B cell (primary cell): ENCODE measurements at regions not wholly inside any gene's neighbourhood (a gene's known extent, or its start where the extent isn't known, plus 50 kb on each side); places are given as distances from the start of the nearest gene placed in this dataset.

Experiments
- ATAC-seq: fragments of 200-7000 bp; cut with Tn5 transposase; one replicate; pipeline ENCODE4 v1.10.0; 2021; ENCODE audit warnings: low read depth, mild to moderate bottlenecking, moderate number of reproducible peaks, moderate library complexity
- CTCF ChIA-PET: fragments of 350-600 bp; sonication (Branson Sonifier 250); formaldehyde crosslinking; loops from one replicate; lab custom pipeline; 2021; ENCODE audit warnings: antibody characterized with exemption, inconsistent platforms; lab: Charles Lee
- POLR2A ChIA-PET: fragments of 350-600 bp; sonication (Branson Sonifier 250); formaldehyde crosslinking; loops from one replicate; lab custom pipeline; 2021; ENCODE audit warnings: antibody characterized with exemption; lab: Charles Lee
- DNase-seq: peaks from one replicate; pipeline ENCODE4 v3.0.0; 2013
- H2AFZ ChIP-seq: 2 replicates; pipeline ENCODE4 v1.6.1; 2012; ENCODE audit warnings: mild to moderate bottlenecking, low read depth, low read length; ENCODE audit not compliant: insufficient read depth, poor library complexity, severe bottlenecking
- H3K27ac ChIP-seq, 2 donors: 1 replicate in 1 of 2; 2 replicates in 1 of 2; pipeline ENCODE4 v1.5.1; 2012 to 2013; ENCODE audit warnings: low read length in 2 of 2, mild to moderate bottlenecking in 2 of 2, moderate library complexity in 1 of 2
- H3K27me3 ChIP-seq, 4 experiments: fragments of 200-600 bp in 1 of 4; sonication (generic) in 1 of 4; replicated peaks in 1 of 4; 1 replicate in 2 of 4; 2 replicates in 2 of 4; pipeline versions ENCODE4 v1.6.1 to v1.7.0; 2013 to 2016; ENCODE audit warnings: low read length in 3 of 4, mild to moderate bottlenecking in 2 of 4, mixed read lengths in 1 of 4, moderate library complexity in 1 of 4; ENCODE audit not compliant: insufficient read depth in 4 of 4, control insufficient read depth in 3 of 4; ENCODE audit errors: control extremely low read depth in 1 of 4
- H3K36me3 ChIP-seq, 2 experiments: replicated peaks in 1 of 2; 1 replicate in 1 of 2; 2 replicates in 1 of 2; pipeline versions ENCODE4 v1.6.1 to v1.7.1; 2013; ENCODE audit warnings: low read length in 1 of 2; ENCODE audit not compliant: insufficient read depth in 2 of 2, control insufficient read depth in 1 of 2; ENCODE audit errors: control extremely low read depth in 1 of 2, extremely low read depth in 1 of 2
- H3K4me1 ChIP-seq, 2 donors: fragments of 200-600 bp in 1 of 2; sonication (generic) in 1 of 2; 1 replicate in 1 of 2; 2 replicates in 1 of 2; pipeline versions ENCODE4 v1.5.1 to v1.6.1; 2013 to 2017; ENCODE audit warnings: low read length in 2 of 2; ENCODE audit not compliant: control insufficient read depth in 2 of 2, insufficient read depth in 2 of 2
- H3K4me2 ChIP-seq: replicated peaks from 2 replicates; pipeline ENCODE3; 2012; ENCODE audit warnings: mild to moderate bottlenecking, low read depth, low read length; ENCODE audit not compliant: poor library complexity, severe bottlenecking
- H3K4me3 ChIP-seq, 5 experiments: fragments of 200-600 bp in 1 of 5; sonication (generic) in 1 of 5; 1 replicate in 3 of 5; 2 replicates in 2 of 5; pipeline versions ENCODE4 v1.5.1 to v1.7.0; 2011 to 2016; ENCODE audit warnings: low read length in 4 of 5, mild to moderate bottlenecking in 4 of 5, low read depth in 2 of 5, control low read depth in 1 of 5, moderate library complexity in 1 of 5; ENCODE audit not compliant: insufficient read depth in 1 of 5; ENCODE audit errors: control extremely low read depth in 1 of 5, extremely low read depth in 1 of 5
- H3K79me2 ChIP-seq: fragments of 200-600 bp; sonication (generic); one replicate; pipeline ENCODE4 v1.6.0; 2016; ENCODE audit warnings: low read length; ENCODE audit not compliant: control insufficient read depth, insufficient read depth
- H3K9ac ChIP-seq: fragments of 200-600 bp; sonication (generic); 2 replicates; pipeline ENCODE4 v1.6.1; 2017; ENCODE audit warnings: mild to moderate bottlenecking, low read length, moderate library complexity
- H3K9me3 ChIP-seq, 3 donors: one replicate each; pipeline versions ENCODE4 v1.6.1 to v1.7.1; 2013; ENCODE audit warnings: low read length in 2 of 3; ENCODE audit not compliant: control insufficient read depth in 2 of 3, insufficient read depth in 1 of 3; ENCODE audit errors: control extremely low read depth in 1 of 3
- H4K20me1 ChIP-seq: 2 replicates; pipeline ENCODE4 v1.6.0; 2012; ENCODE audit warnings: mild to moderate bottlenecking, low read length; ENCODE audit not compliant: insufficient read depth, control insufficient read depth, poor library complexity, severe bottlenecking
- H3K27ac Mint-ChIP-seq: one replicate; pipeline ENCODE4 v1.8.0; 2021; ENCODE audit warnings: mixed read lengths
- H3K27me3 Mint-ChIP-seq: one replicate; pipeline ENCODE4 v1.8.0; 2021; ENCODE audit warnings: mixed read lengths
- H3K4me1 Mint-ChIP-seq: one replicate; pipeline ENCODE4 v1.8.0; 2021; ENCODE audit warnings: mixed read lengths
- H3K4me3 Mint-ChIP-seq: one replicate; pipeline ENCODE4 v1.8.0; 2021; ENCODE audit warnings: mixed read lengths
- H3K9me3 Mint-ChIP-seq: one replicate; pipeline ENCODE4 v1.8.0; 2022; ENCODE audit warnings: mixed read lengths; ENCODE audit not compliant: insufficient read depth
- CTCF ChIP-seq: fragments of 200-600 bp; IDR thresholded peaks from one replicate; pipeline ENCODE4 v1.8.0; 2022; ENCODE audit warnings: antibody characterized with exemption, mild to moderate bottlenecking
- EZH2 ChIP-seq: IDR thresholded peaks from 2 replicates; pipeline ENCODE4 v1.6.1; 2012; ENCODE audit warnings: borderline replicate concordance, low read depth, mild to moderate bottlenecking, moderate library complexity, low read length; ENCODE audit not compliant: insufficient read depth, poor library complexity, severe bottlenecking
- WGBS: methylation state at CpG from one replicate; pipeline ENCODE4 v1.1.5; 2013; ENCODE audit warnings: missing lambda C conversion rate; ENCODE audit not compliant: insufficient coverage; 5-methylcytosine and 5-hydroxymethylcytosine counted together
- intact Hi-C: fragments of 100-400 bp; cut with micrococcal nuclease; formaldehyde crosslinking; loops from one replicate; pipeline ENCODE4 v1.10.0; 2022

- TF ChIP-seq EZH2 (no peak), CTCF (no peak)
- Histone ChIP-seq H3K4me3 (no peak overlapping the region), H3K9ac (no peak overlapping the region), H3K4me1 (no peaks in the 10 kb centered on the region), H3K36me3 (no peaks in the 10 kb centered on the region), H4K20me1 (no peaks in the 10 kb centered on the region), H2AFZ (no peak overlapping the region), H3K79me2 (no peaks in the 10 kb centered on the region), H3K27ac (no peak overlapping the region), H3K9me3 (no peaks in the 10 kb centered on the region), H3K4me2 (no peak overlapping the region), H3K27me3 (no peaks in the 10 kb centered on the region)
- Mint-ChIP-seq H3K27me3 (no peaks in the 10 kb centered on the region), H3K27ac (no peak overlapping the region), H3K9me3 (peaks cover 5% of the 10 kb centered on the region), H3K4me3 (no peak overlapping the region), H3K4me1 (no peaks in the 10 kb centered on the region)
- ChIA-PET CTCF (no interaction called here), POLR2A (no interaction called here)
- intact Hi-C loops, result no loop called here
- DNase-seq (no peak), ATAC-seq (no peak)
These were observed 89.9 kb upstream of the DEPDC1 start for GRCh38 chr1:68586766-68587165.

- no peak overlapping the region for H3K27ac Mint-ChIP-seq
- Histone ChIP-seq H3K79me2 (no peaks in the 10 kb centered on the region), H3K9ac (no peak overlapping the region), H4K20me1 (no peaks in the 10 kb centered on the region), H3K36me3 (no peaks in the 10 kb centered on the region), H2AFZ (no peak overlapping the region), H3K4me3 (no peak overlapping the region), H3K27ac (no peak overlapping the region), H3K27me3 (no peaks in the 10 kb centered on the region), H3K4me2 (no peak overlapping the region), H3K4me1 (no peaks in the 10 kb centered on the region), H3K9me3 (no peaks in the 10 kb centered on the region)
- intact Hi-C loops, result no loop called here
- ATAC-seq (no peak), DNase-seq (no peak)
- POLR2A ChIA-PET, result no interaction called here
- no peaks in the 10 kb centered on the region for H3K4me1 Mint-ChIP-seq
- no peak for TF ChIP-seq CTCF
- peaks cover 5% of the 10 kb centered on the region for H3K9me3 Mint-ChIP-seq
- H3K27me3 Mint-ChIP-seq, result no peaks in the 10 kb centered on the region
- no peak overlapping the region for H3K4me3 Mint-ChIP-seq
- CTCF ChIA-PET, result no interaction called here
- 67% methylated on average over 1 of the region's 3 CpGs for WGBS
These were observed 91.4 kb upstream of the DEPDC1 start for GRCh38 chr1:68588304-68588703.
